ENCODE measurements at regions not wholly inside any gene's neighbourhood (a gene's known extent, or its start where the extent isn't known, plus 50 kb on each side); places are given as distances from the start of the nearest gene placed in this dataset.

DNA sequence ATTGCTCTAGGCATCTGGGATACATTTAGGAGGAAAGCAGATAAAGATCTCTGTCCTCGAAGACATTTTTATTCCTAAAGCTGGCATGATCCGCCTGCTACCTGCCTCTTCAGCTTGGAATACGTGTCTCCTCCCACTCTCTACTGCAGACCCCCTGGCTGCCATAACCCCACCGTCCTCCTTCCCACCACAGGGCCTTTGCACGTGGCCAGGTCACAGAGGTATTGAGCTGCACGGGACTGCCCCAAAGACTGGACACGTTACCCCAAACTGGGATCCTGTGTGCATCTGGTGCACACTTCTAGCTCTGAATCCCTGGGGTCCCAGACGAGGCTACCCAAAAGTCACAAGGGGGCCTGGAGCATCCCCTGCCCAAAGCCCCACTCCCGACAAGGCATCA lies 351.2 kb upstream of the EEF2KMT start:
- FAIRE-seq = no peak

DNA sequence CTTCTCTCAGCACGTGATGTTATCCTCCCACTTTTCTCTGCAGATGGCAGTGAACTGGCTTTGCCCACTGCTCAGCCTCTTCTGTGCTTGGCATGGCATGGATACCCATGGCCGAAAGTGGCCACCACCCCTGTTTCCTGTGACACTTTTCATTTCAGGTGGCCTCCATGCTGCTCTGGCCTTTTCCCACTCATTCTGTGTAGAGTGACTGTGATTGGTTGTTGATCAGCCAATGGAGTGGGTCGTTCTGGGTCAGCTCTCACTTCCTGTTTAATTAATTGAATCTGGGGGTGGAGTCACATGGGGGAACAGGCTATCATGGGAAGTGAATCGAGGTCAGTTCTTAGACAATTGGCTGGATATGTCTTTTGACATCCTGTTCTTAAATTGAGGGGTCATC lies 350.1 kb upstream of the EEF2KMT start:
- FAIRE-seq = no peak

DNA sequence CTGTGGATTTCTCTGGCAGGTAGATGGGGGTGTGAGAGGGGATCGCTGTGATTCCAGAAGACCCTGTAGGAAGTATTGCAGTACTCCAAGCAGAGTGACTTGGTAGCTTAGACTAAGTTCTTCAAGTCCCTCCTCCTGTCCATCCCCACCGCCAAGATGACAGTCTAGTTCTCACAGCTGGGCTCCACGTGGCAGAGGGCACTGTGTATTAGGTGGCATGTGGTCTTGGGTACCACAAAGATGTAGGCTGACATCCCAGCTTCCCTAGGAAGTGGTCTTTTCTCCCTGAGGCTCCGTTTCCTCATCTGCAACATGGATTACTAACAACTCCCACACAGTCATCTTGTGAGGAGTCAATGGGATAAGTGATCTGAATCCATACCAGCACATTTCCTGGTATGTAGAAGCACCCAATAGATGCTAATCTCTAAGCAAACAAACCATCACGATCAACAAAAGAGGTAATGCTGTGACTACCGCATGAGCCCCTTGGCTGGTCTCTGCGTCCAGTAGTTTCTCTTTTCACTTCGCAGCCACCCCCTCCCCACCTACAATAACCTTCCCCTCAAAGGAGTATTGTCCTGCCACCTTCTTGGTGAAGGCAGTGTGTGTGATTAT lies 349.1 kb upstream of the EEF2KMT start:
- FAIRE-seq = no peak

DNA sequence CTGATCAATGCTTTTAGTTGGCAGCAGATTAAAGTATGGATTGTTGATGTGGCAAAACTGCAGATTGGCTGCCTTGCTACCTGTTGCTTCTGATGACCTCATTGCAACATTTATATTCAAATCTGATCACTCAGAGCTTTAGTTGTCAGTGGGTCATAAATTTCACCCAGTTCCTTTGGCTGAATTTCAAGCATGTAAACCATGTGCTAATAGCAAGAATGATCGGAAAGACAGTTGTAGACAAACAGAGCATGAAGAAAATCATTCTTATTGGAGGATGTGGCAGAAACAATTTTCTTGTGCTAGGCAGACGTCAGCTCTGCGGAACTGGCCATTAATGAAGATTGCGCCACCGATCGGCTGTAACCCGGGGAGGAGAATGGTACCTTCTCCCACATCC lies 346.6 kb upstream of the EEF2KMT start:
- no peak for FAIRE-seq

DNA sequence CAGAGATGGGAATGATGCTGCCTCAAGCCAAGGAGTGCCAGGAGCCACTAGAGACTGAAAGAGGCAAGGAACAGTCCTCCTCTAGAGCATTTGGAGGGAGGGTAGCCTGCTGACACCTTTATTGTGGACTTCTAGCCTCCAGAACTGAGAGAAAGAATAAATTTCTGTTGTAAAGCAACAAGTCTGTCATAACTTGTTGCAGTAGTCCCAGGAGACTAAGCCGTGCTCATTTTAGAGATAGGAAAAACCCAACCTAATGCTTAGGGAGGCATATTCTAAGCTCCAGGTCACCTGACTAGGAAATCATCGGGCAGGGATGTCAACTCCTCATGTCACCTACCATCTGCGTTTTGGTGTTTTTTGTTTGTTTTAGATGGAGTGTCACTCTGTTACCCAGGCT lies 345.4 kb upstream of the EEF2KMT start:
- no peak for FAIRE-seq

DNA sequence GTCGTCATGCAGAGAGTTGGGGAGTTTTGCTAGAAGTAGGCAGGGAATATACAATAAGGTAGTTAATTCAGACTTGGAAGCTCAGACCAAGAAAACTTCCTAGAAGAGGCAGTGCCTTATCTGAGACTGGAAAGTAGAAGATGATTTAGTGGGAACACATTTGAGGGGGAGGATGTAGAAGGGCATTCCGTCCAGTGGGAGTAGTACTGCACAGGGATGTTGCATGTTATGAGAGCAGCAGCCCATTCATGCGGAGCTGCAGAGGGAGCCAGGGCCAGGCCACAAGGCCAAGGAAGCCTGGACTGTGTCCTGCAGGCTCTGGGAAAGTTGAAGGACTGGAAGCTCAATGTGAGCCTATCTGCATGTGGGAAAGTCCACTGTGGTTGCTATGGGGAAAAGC lies 344.5 kb upstream of the EEF2KMT start:
- no peak for FAIRE-seq

DNA sequence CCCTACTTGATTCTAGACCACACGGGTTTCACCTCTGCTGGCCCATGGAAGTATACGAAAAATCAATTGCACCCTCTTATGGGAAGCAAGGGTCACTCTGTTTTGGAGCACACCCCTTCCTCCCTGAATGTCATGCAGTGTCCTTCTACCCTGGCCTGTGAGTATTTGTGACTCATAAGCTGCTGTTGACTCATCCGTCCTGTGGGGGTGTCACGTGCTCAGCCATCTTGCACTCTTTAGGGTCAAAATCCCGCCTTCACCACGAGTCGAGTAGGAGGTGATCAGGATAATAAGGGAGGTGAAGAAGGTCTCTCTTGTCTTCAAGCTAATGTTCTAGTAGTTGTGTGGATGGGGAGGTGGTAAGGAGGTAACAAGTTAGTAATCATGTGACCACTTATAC lies 341.0 kb upstream of the EEF2KMT start:
- FAIRE-seq = no peak

DNA sequence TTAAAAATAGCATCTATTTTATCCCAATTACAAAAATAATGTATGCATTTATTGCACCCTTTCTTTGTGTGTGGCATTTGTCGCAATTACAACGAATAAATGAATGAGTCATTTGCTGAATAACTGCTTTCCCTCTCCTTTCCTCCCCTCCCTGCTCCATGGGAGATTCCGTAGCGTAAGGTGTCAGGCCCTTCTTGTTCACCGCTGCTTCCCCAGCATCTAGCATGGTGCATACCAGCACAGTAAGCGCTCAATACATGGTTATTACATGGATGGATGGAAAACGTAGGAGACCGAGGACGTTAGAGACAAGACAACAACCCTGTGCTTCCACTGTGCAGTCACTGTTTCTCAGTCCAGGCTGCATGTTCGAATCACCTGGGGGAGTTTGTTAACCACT lies 336.0 kb upstream of the EEF2KMT start:
- no peak for FAIRE-seq

DNA sequence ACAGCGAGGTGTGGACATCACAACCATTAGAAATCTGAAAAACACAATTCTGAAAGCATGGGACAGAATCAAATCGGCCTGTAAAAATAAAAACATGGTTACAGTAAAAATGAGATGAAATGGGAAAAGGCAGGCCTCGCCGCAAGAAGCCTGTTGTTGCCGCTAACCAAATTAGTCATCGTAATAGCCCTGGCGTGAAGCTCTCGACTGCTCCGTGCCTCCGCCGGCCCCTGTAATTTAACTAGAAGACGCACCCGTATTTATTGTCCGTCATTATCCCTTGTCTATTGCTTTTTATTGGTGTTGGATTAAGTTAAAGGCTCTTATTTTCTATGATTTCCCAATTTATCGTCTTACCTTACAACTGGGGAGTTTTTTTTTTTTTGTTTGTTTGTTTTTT lies 334.6 kb upstream of the EEF2KMT start:
- no peak for FAIRE-seq

DNA sequence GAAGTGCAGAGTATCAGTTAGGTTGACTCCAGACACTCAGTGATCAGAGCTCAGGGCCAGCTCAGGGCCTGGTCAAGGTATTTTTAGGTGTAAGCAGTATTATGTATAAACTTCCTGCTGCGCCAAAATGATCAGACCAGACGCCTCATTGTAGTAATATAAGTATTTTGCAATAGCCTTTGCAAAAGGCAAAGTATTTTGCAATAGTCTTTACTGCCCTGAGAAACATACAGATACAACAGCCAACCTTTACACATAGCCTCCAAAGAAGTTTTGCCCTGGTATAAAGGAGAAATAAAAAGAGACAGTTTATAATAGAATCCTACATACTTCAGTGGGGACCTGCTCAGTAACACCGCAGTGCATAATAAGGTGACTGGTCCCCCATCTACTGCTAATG lies 333.0 kb upstream of the EEF2KMT start:
- no peak for FAIRE-seq

DNA sequence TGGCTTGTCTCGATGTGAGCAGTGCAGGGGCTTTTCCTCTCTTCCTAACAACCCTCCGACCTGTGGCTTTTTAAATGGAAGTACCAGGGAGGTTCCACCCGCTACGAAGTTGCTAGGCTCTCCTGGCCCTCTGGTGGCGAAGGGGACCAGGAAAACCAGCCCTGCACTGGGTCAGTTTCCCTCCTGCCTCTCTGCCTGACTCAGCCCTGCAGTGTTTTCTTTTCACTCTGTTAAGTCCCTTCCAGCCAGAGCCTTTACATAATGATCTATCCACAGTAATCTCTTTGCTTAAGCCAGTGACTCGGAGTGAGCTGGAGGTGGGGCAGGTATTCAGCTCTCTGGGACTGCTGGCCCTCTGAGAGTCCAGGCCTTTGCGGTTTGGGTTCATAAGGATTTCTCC lies 331.3 kb upstream of the EEF2KMT start:
- FAIRE-seq = no peak

DNA sequence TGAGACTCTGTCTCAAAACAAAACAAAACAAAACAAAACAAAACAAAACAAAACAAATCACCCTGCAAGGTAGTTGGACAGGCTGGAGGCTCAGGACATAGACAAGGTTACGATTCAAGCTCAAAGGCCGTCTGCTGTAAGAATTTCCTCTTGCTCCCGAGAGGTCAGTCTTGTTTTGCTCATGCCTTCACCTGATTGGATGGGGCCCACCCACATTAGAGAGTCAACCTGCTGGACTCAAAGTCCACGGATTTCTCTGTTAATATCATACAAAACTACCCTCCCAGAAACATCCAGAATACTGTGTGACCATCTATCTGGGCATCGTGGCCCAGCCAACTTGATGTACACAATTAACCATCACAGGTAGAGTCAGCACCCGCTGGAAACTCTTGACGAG lies 330.0 kb upstream of the EEF2KMT start:
- FAIRE-seq = no peak

DNA sequence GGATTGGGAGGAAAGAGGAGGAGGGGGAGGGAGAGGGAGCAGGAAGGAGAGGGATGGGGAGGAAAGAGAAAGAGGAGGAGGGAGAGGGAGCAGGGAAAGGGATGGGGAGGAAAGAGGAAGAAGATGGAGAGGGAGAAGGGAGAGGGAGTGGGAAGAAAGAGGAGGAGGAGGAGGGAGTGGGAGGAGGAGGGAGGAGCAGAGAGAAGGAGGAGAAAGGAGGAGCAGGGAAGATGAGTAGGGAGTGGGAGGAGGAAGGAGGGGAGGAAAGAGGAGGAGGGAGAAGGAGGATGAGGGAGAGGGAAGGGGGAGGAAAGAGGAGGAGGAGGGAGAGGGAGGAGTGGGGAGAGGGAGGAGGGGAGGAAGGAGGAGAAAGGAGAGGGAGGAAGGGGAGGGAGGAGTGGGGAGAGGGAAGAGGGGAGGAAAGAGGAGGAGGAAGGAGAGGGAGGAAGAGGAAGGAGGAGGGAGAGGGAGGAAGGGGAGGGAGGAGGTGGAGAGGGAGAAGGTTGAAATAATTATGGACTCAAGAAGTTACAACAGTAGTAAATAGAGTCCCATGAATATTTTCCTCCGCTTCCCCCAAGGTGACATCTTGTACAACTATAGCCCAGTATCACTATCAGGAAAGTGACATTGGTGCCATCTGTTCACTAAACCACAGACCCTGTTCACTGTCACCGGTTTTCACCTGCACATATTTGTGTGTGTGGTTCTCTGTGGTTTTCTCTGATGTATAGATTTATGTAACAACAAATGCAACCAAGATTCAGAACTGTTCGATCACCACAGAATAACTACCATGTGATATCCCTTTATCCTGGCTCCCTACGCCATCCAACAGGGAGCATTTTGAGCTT lies 325.3 kb upstream of the EEF2KMT start:
- FAIRE-seq = no peak

DNA sequence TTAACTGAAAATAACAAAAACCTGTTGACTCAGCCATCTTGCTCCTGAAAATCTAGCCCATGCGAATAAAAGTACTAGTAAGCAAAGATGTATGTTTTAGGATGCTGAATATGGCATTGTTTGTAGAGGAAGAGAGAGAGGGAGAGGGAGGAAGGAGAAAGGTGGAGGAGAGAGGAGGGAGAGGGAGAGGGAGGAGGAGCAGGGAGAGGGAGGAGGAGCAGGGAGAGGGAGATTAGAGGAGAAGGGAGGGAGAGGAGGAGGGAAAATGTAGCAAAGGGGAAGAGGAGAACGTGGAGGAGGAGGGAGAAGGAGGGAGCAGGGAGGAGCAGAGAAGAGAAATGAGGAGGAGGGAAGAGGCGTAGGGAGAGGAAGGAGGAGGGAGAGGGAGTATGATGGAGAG lies 324.5 kb upstream of the EEF2KMT start:
- no peak for FAIRE-seq

DNA sequence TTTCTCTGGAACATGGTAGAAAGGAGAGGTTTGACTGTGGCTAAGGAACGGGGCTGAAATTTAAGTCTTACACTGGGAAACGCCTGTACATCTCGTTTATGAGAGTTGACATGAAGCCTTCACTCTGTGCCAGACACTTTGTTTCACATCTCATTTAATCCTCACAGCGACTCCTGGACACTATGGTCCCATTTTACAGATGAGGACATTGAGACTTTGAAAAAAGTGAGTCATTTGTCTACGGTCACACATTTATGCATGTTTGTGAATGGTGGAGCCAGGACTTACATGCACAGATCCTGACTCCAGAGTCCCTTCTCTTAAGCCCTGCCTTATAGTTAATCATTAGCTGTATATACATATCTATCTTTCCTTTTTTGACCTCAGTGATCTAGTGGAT lies 318.4 kb upstream of the EEF2KMT start:
- no peak for FAIRE-seq

DNA sequence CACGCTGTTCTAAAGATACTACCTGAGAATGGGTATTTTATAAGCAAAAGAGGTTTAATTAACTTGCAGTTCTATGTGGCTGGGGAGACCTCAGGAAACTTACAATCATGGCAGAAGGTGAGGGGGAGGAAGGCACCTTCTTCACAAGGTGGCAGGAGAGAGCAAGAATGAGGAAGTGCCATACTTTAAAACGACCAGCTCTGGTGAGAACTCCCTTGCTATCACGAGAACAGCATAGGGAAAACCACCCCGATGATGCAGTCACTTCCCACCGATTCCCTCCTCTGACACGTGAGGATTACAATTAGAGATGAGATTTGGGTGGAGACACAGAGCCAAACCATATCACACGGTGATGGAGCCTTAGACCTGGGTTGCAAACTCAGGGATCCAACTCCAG lies 317.5 kb upstream of the EEF2KMT start:
- FAIRE-seq = no peak

DNA sequence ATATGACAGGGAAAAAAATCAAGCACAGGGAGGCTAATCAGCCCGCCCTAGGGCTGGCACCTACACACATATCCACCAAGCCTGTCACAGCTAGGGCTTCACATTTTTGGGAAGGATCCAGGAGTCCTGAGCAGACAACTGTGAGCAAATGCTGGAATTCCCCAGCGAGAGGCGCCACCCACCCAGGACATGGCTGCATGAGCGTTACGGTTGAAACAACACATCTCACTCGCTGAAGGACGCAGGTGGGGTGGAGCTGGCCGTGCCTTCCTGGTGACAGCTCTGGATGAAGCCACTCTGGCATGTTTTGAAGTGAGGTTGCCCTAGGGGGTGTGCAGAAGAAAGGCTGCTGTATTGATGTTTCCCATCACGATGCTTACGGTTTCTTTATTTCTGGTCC lies 315.1 kb upstream of the EEF2KMT start:
- FAIRE-seq = no peak

DNA sequence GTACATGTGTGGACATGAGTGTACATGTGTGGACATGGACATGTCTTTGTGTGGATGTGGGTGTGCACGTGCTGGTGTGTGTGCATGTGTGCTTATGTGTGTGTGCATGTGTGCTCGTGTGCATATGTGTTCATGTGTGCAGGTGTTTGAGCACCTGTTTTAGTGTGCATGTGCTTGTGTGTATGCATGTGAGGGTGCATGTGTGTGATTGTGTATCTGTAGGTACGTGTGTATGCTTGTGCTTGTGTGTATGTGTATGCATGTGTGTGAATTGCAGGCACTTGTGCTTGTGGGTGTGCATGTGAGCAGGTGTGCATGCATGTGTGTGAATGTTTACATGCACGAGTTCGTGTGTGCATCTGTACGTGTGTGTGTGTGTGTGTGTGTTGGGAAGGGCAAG lies 300.6 kb upstream of the EEF2KMT start:
- FAIRE-seq = no peak

DNA sequence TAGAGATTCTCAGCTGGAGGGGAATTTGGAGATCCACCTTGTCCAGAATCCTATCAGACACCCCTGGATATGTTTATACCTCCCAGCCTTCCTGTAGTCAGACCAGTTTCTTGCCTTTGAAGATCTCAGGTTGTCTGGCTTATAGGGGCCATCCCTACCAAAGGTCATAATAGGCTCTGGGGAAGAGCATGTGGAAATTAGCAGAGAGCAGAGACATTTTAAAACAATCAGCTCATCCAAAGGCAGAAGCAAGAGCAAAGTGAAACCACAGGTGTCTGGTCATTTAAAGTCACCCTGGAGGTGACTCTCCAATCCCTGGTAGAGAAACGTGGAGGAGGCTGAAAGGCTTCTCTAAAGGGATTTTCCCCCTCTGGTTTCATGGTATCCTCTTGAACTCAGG lies 299.3 kb upstream of the EEF2KMT start:
- no peak for FAIRE-seq

DNA sequence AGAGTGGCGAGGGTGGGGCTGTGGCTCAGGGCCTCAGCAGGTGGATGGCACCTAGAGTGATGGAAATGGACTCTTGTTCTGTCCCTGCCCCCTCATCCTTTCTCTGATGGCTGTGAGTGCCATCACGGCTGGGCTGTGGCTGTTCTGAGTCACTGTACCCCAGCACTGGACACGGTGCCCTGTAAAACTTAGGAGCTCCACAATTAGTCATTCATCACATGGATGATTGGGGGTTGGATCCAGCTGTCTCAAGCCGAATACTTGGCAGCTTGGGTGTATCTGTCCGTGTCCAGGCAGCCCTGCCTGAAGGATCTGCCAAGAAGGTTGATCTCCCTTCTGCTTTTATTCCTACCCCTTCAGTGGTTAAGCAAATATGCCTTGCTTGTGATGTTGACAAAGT lies 295.5 kb upstream of the EEF2KMT start:
- FAIRE-seq = no peak

DNA sequence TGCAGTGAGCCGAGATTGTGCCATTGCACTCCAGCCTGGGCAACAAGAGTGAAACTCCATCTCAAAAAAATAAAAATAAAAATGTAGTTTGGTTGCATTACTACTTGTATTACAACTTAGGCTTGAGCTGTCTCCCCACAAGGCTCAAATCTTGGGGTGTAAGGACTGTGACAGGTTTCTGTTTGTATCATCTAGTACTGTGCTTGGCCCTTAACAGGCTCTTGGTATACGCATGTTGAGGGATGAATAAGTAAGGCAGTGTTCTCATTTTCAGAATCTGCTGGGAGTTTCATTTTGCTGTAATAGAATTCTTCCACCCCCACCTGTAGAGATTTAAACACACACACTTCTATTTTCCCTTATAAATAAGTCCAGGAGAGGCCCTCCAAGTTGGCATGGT lies 289.4 kb upstream of the EEF2KMT start:
- FAIRE-seq = no peak

DNA sequence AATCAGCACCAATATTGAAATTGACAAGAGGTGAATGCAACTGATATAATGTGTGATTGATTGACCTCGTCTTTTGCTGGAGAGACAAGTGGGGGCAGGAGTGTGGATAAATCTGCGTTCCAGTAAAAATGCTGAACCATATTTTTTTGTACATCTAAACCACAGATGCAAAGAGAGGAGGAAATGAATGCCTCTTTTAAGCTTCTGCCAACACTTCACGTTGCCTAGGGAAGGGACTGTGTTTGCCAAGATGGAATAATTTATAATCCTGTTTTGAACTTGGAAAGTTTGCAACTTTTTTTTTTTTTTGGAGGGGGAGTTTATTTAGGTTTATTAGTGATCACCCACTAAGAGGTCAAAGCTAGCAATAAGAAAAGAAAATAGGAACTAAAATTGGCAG lies 288.2 kb upstream of the EEF2KMT start:
- no peak for FAIRE-seq

DNA sequence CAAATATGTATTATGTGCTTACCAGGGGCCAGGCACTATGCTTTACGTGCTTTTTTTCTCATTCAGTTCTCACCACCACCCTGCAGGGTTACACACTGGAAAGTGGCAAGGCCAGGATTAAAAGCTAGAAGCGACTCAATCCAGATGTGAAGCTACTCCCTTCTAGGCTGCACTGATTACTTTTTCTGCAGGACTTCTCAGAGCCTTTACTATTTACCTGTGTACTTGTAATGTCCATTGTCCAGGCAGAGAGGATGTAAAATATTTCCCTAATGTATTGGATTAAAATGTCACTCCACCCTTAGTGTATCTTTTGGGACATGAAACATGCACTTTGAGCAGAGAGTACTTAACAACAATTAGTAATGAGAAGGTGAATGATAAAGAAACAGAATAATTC lies 287.5 kb upstream of the EEF2KMT start:
- FAIRE-seq = no peak

DNA sequence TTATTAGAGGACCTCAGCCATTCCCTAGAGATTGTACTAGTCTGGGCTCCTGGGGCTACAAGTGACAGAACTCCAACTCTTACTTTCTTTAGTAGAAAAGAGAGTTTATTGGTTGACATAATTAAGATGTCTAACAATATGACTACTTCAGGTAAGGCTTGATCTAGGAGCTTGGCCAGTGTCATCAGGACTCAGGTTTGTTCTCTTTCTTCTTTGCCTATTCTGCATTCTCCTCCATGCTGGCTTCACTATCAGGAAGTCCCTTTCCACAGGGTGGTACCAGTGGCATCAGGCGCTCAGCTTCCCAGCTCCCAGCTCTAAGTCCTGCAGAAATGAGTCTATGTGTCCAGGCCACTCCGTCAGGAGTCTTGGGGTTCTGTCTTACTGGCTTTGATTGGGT lies 286.1 kb upstream of the EEF2KMT start:
- FAIRE-seq = no peak

DNA sequence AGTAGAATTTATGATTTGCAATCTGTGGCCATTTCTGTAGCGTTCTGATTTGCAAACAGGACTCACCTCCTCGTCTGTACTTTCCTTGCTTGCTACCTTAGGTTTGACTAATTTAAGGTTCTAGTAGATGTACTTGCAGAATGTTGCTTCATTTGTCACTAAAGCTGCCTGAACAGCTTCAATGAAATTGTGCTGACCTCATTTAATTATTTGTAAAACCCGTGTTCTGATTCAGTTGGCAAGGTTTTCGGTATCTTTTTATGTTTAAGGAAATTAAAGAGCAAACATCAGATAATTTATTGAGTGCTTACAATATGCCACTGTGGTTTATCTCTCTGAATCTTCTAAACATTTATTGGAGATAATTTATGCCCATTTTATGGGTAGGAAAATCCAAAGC lies 284.9 kb upstream of the EEF2KMT start:
- no peak for FAIRE-seq
